H1 (cell line): ENCODE measurements at regions not wholly inside any gene's neighbourhood (a gene's known extent, or its start where the extent isn't known, plus 50 kb on each side); places are given as distances from the start of the nearest gene placed in this dataset.

ENCODE experiments used
- CTCF ChIA-PET: fragments of 300-600 bp; sonication (Branson Sonifier 250); formaldehyde crosslinking; loops from one replicate; lab custom pipeline; 2021; ENCODE audit not compliant: partially characterized antibody; lab: Charles Lee
- POLR2A ChIA-PET: fragments of 300-600 bp; sonication (Branson Sonifier 250); formaldehyde crosslinking; loops from one replicate; lab custom pipeline; 2021; ENCODE audit warnings: inconsistent platforms; ENCODE audit not compliant: partially characterized antibody; lab: Charles Lee
- DNase-seq, 2 experiments: peaks; one replicate each; pipeline versions ENCODE4 v3.0.0 to v3.0.0-alpha.2; 2010 to 2022; ENCODE audit warnings: low spot score in 2 of 2, low read depth in 1 of 2, mixed read lengths in 1 of 2
- FAIRE-seq: peaks from 2 replicates; lab custom pipeline; 2011; peaks lifted over from hg19 to GRCh38; lab: Jason Lieb, UNC
- H2AFZ ChIP-seq: 2 replicates; pipeline ENCODE4 v1.8.1; 2012; ENCODE audit warnings: low read length, inconsistent platforms
- H2AK5ac ChIP-seq: 2 replicates; pipeline ENCODE4 v1.6.1; 2013; ENCODE audit warnings: low read depth, low read length
- H2BK120ac ChIP-seq: replicated peaks from 2 replicates; pipeline ENCODE3; 2013; ENCODE audit warnings: low read depth, low read length, inconsistent platforms
- H2BK12ac ChIP-seq: 2 replicates; pipeline ENCODE4 v1.6.1; 2013; ENCODE audit warnings: low read depth, low read length
- H2BK15ac ChIP-seq: 2 replicates; pipeline ENCODE4 v1.6.1; 2013; ENCODE audit warnings: low read length
- H2BK20ac ChIP-seq: 2 replicates; pipeline ENCODE4 v1.6.1; 2013; ENCODE audit warnings: low read length
- H2BK5ac ChIP-seq: 2 replicates; pipeline ENCODE4 v1.6.1; 2013; ENCODE audit warnings: low read depth, low read length
- H3K14ac ChIP-seq: 2 replicates; pipeline ENCODE4 v1.6.1; 2013; ENCODE audit warnings: inconsistent platforms; ENCODE audit not compliant: insufficient read length
- H3K18ac ChIP-seq: 2 replicates; pipeline ENCODE4 v1.6.1; 2013; ENCODE audit warnings: low read length; ENCODE audit errors: extremely low read depth
- H3K23ac ChIP-seq: 2 replicates; pipeline ENCODE4 v1.6.1; 2013; ENCODE audit warnings: inconsistent platforms; ENCODE audit not compliant: insufficient read length
- H3K23me2 ChIP-seq: 2 replicates; pipeline ENCODE4 v1.6.1; 2013; ENCODE audit warnings: low read depth, low read length
- H3K27ac ChIP-seq: 2 replicates; pipeline ENCODE4 v1.6.1; 2011; ENCODE audit warnings: low read depth, low read length, inconsistent platforms
- H3K27me3 ChIP-seq, 4 experiments: replicated peaks in 1 of 4; 1 replicate in 1 of 4; 2 replicates in 3 of 4; pipeline versions ENCODE4 v1.6.1 to v1.8.1; 2011 to 2013; ENCODE audit warnings: low read length in 3 of 4, mild to moderate bottlenecking in 3 of 4, inconsistent platforms in 2 of 4, mixed read lengths in 2 of 4, moderate library complexity in 1 of 4; ENCODE audit not compliant: control insufficient read depth in 3 of 4, insufficient read depth in 3 of 4; ENCODE audit errors: extremely low read depth in 1 of 4
- H3K36me3 ChIP-seq, 4 experiments: 2 replicates each; pipeline versions ENCODE4 v1.6.1 to v1.8.1; 2011 to 2013; ENCODE audit warnings: mild to moderate bottlenecking in 4 of 4, low read length in 3 of 4, moderate library complexity in 2 of 4, control low read depth in 1 of 4, inconsistent platforms in 1 of 4; ENCODE audit not compliant: insufficient read depth in 4 of 4, control insufficient read depth in 2 of 4
- H3K4ac ChIP-seq: replicated peaks from 2 replicates; pipeline ENCODE3; 2013; ENCODE audit warnings: low read length, low read depth, mixed read lengths, inconsistent platforms; ENCODE audit not compliant: insufficient read length
- H3K4me1 ChIP-seq, 4 experiments: replicated peaks in 1 of 4; 1 replicate in 1 of 4; 2 replicates in 3 of 4; pipeline versions ENCODE4 v1.6.1 to v1.8.1; 2011 to 2013; ENCODE audit warnings: low read length in 3 of 4, inconsistent platforms in 2 of 4, mixed read lengths in 1 of 4; ENCODE audit not compliant: insufficient read depth in 4 of 4, control insufficient read depth in 3 of 4
- H3K4me2 ChIP-seq, 2 experiments: 2 replicates each; pipeline versions ENCODE4 v1.6.1 to v1.8.1; 2011 to 2013; ENCODE audit warnings: low read depth in 2 of 2, low read length in 2 of 2, control low read depth in 1 of 2, inconsistent platforms in 1 of 2, mild to moderate bottlenecking in 1 of 2; ENCODE audit not compliant: insufficient read depth in 1 of 2
- H3K4me3 ChIP-seq, 4 experiments: fragments of 200-600, 300-600 bp in 1 of 4; sonication (generic), shearing (Covaris generic), sonication (Bioruptor Twin) in 1 of 4; 2 replicates each; pipeline versions ENCODE4 v1.5.1 to v1.8.1; 2011 to 2016; ENCODE audit warnings: low read length in 4 of 4, low read depth in 3 of 4, control low read depth in 2 of 4, inconsistent platforms in 2 of 4, mild to moderate bottlenecking in 2 of 4, mixed read lengths in 1 of 4, moderate library complexity in 1 of 4; ENCODE audit not compliant: insufficient read depth in 2 of 4; ENCODE audit errors: extremely low read depth in 1 of 4
- H3K56ac ChIP-seq: replicated peaks from 2 replicates; pipeline ENCODE3; 2013; ENCODE audit warnings: low read depth, mild to moderate bottlenecking, mixed read lengths, low read length, inconsistent platforms; ENCODE audit not compliant: insufficient read length
- H3K79me1 ChIP-seq: 2 replicates; pipeline ENCODE4 v1.6.1; 2013; ENCODE audit warnings: low read depth, low read length, control low read depth
- H3K79me2 ChIP-seq, 2 experiments: 2 replicates each; pipeline versions ENCODE4 v1.6.1 to v1.8.1; 2012 to 2013; ENCODE audit warnings: low read length in 2 of 2, mild to moderate bottlenecking in 2 of 2, inconsistent platforms in 1 of 2; ENCODE audit not compliant: insufficient read depth in 2 of 2, control insufficient read depth in 1 of 2
- H3K9ac ChIP-seq, 4 experiments: replicated peaks in 1 of 4; 1 replicate in 1 of 4; 2 replicates in 3 of 4; pipeline versions ENCODE4 v1.6.1 to v1.8.1; 2011 to 2013; ENCODE audit warnings: low read depth in 3 of 4, low read length in 3 of 4, control low read depth in 2 of 4, mild to moderate bottlenecking in 2 of 4, moderate library complexity in 2 of 4, inconsistent platforms in 1 of 4; ENCODE audit errors: extremely low read depth in 1 of 4
- H3K9me3 ChIP-seq, 2 experiments: 2 replicates each; pipeline versions ENCODE4 v1.6.1 to v1.8.1; 2012 to 2013; ENCODE audit warnings: mild to moderate bottlenecking in 2 of 2, moderate library complexity in 2 of 2, control low read depth in 1 of 2, inconsistent platforms in 1 of 2, low read depth in 1 of 2, low read length in 1 of 2, mixed read lengths in 1 of 2; ENCODE audit not compliant: insufficient read depth in 2 of 2
- H4K20me1 ChIP-seq, 2 experiments: replicated peaks in 1 of 2; 2 replicates each; pipeline versions ENCODE3 to v1.8.1; 2011 to 2013; ENCODE audit warnings: inconsistent platforms in 2 of 2, low read length in 2 of 2, mild to moderate bottlenecking in 1 of 2; ENCODE audit not compliant: insufficient read depth in 2 of 2, control insufficient read depth in 1 of 2
- H4K5ac ChIP-seq: 2 replicates; pipeline ENCODE4 v1.6.1; 2013; ENCODE audit warnings: low read length, low read depth, mixed read lengths, inconsistent platforms; ENCODE audit not compliant: insufficient read length
- H4K8ac ChIP-seq: 2 replicates; pipeline ENCODE4 v1.8.0; 2013; ENCODE audit warnings: mild to moderate bottlenecking, moderate library complexity, low read length, inconsistent platforms; ENCODE audit not compliant: insufficient read depth; ENCODE audit errors: extremely low read depth
- H4K91ac ChIP-seq: replicated peaks from 2 replicates; pipeline ENCODE3; 2013; ENCODE audit warnings: low read length, mixed read lengths, inconsistent platforms; ENCODE audit not compliant: insufficient read length
- BACH1 ChIP-seq: IDR thresholded peaks from 2 replicates; pipeline ENCODE4 v1.6.1; 2012; ENCODE audit warnings: low read length, improper control_type of control experiment
- CEBPB ChIP-seq: IDR thresholded peaks from 2 replicates; pipeline ENCODE4 v1.6.1; 2012; ENCODE audit warnings: low read depth, low read length
- EZH2 ChIP-seq: fragments of 200-600 bp; sonication (generic); IDR thresholded peaks from 2 replicates; pipeline ENCODE4 v1.7.1; 2012; ENCODE audit warnings: low read depth, mild to moderate bottlenecking, moderate library complexity, low read length, inconsistent platforms; ENCODE audit not compliant: severe bottlenecking
- JUN ChIP-seq: IDR thresholded peaks from 2 replicates; pipeline ENCODE4 v1.6.1; 2011; ENCODE audit warnings: low read depth, mild to moderate bottlenecking, improper control_type of control experiment, low read length
- JUND ChIP-seq: IDR thresholded peaks from 2 replicates; pipeline ENCODE4 v1.6.1; 2011; ENCODE audit warnings: mild to moderate bottlenecking, improper control_type of control experiment, low read length
- KDM5A ChIP-seq: fragments of 200-600 bp; IDR thresholded peaks from 2 replicates; pipeline ENCODE4 v1.7.1; 2012; ENCODE audit warnings: mild to moderate bottlenecking, low read length, inconsistent platforms, mixed read lengths
- SAP30 ChIP-seq: fragments of 300-600 bp; sonication (generic); IDR thresholded peaks from 2 replicates; pipeline ENCODE4 v1.7.1; 2012; ENCODE audit warnings: low read length, moderate library complexity, mild to moderate bottlenecking, inconsistent platforms; ENCODE audit not compliant: insufficient read depth, insufficient replicate concordance
- SIRT6 ChIP-seq: IDR thresholded peaks from one replicate; pipeline ENCODE4 v1.7.1; 2012; ENCODE audit warnings: low read length, inconsistent platforms
- SP1 ChIP-seq: IDR thresholded peaks from 2 replicates; pipeline ENCODE4 v1.6.1; 2011; ENCODE audit warnings: low read depth, low read length
- TCF12 ChIP-seq: IDR thresholded peaks from 2 replicates; pipeline ENCODE4 v1.6.1; 2011; ENCODE audit warnings: low read depth, mild to moderate bottlenecking, low read length
- WGBS, 2 experiments: shearing (Covaris generic) in 1 of 2; methylation state at CpG; one replicate each; pipeline versions ENCODE4 v1.1.6 to v1.1.7; 2013 to 2015; ENCODE audit warnings: low lambda C conversion rate in 2 of 2, mixed read lengths in 2 of 2, inconsistent platforms in 1 of 2, low coverage in 1 of 2, missing lambda C conversion rate in 1 of 2; ENCODE audit not compliant: insufficient replicate concordance in 2 of 2, insufficient coverage in 1 of 2, insufficient read length in 1 of 2; ENCODE audit errors: extremely low coverage in 1 of 2, missing lambda C conversion rate in 1 of 2; 5-methylcytosine and 5-hydroxymethylcytosine counted together
- TF ChIP-seq, protein P1 (sequence below): IDR thresholded peaks from 2 replicates; pipeline ENCODE4 v1.6.1; 2011; ENCODE audit warnings: low read length, improper control_type of control experiment
- TF ChIP-seq, protein P2 (sequence below): IDR thresholded peaks from 2 replicates; pipeline ENCODE4 v1.6.1; 2012; ENCODE audit warnings: inconsistent platforms

DNA sequence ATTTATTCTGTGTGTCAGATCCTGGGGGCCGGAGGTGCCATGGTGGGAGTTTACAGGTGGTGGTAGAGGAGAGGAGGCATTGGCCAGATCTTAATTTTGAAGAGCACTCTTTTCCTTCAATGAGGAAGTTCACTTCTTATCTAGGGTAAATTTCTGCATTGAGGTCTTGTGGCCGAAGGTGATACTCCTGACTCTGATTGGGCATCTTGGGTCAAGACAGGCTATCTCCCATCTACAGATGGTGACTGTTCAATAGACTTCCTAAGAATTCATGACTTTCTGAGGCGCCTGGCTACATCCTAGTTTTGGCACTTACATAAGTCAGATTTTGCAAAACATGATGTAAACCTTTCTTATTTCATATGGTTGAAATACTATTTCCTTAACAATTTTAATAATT, 135.2 kb downstream of the SUCLA2 start:
- Histone ChIP-seq H4K20me1 (no peaks in the 10 kb centered on the region), H3K27me3 (no peaks in the 10 kb centered on the region), H3K56ac (no peak overlapping the region), H2AFZ (no peak overlapping the region), H2BK12ac (no peak overlapping the region), H3K18ac (no peak overlapping the region), H3K9me3 (no peaks in the 10 kb centered on the region), H4K91ac (no peak overlapping the region), H3K79me1 (no peaks in the 10 kb centered on the region), H3K27ac (no peak overlapping the region), H2BK20ac (no peak overlapping the region), H3K4me2 (no peak overlapping the region), H4K8ac (no peak overlapping the region), H3K14ac (no peak overlapping the region), H3K4me1 (peaks cover 0 to 2% (median 0%) of the 10 kb centered on the region in 4 experiments; a peak in 1 of 7 replicates), H3K4me3 (no peak overlapping the region), H3K9ac (no peak overlapping the region), H2AK5ac (no peak overlapping the region), H3K79me2 (no peaks in the 10 kb centered on the region), H3K23me2 (peaks cover 1% of the 10 kb centered on the region; the same call in 1 of the 2 replicates), H2BK120ac (no peak overlapping the region), H2BK5ac (no peak overlapping the region), H3K36me3 (no peaks in the 10 kb centered on the region), H4K5ac (no peak overlapping the region), H3K23ac (no peak overlapping the region), H2BK15ac (no peak overlapping the region), H3K4ac (no peak overlapping the region)
- 79% methylated on average over 3 of the region's 3 CpGs; no CpG with 5 or more reads in 1 of the 2 experiments for WGBS, 2 experiments
- ChIA-PET POLR2A (no interaction called here), CTCF (interaction anchor here (0.7 kb wide), 1 partner anchor 13 kb away, joined by 4 read pairs; no protein-coding TSS in a partner anchor)
- FAIRE-seq (no peak), DNase-seq (no peak)
- TF ChIP-seq JUN (no peak), JUND (no peak), CEBPB (no peak), SAP30 (no peak), SIRT6 (no peak), KDM5A (no peak), SP1 (no peak), EZH2 (no peak), BACH1 (no peak), TCF12 (no peak)
- TF ChIP-seq, protein P1, sequence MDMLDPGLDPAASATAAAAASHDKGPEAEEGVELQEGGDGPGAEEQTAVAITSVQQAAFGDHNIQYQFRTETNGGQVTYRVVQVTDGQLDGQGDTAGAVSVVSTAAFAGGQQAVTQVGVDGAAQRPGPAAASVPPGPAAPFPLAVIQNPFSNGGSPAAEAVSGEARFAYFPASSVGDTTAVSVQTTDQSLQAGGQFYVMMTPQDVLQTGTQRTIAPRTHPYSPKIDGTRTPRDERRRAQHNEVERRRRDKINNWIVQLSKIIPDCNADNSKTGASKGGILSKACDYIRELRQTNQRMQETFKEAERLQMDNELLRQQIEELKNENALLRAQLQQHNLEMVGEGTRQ, result no peak
- TF ChIP-seq, protein P2, sequence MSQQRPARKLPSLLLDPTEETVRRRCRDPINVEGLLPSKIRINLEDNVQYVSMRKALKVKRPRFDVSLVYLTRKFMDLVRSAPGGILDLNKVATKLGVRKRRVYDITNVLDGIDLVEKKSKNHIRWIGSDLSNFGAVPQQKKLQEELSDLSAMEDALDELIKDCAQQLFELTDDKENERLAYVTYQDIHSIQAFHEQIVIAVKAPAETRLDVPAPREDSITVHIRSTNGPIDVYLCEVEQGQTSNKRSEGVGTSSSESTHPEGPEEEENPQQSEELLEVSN, result no peak
